Suprapubic skin (tissue), 3 donors: ENCODE measurements at regions not wholly inside any gene's neighbourhood (a gene's known extent, or its start where the extent isn't known, plus 50 kb on each side); places are given as distances from the start of the nearest gene placed in this dataset.

Experiments
- CTCF ChIP-seq, 2 donors: fragments of 200-600 bp in 1 of 2; fragments of 450-650 bp in 1 of 2; sonication (generic) in 1 of 2; IDR thresholded peaks; one replicate each; pipeline ENCODE4 v1.5.1; 2016 to 2019; ENCODE audit warnings: antibody characterized with exemption in 2 of 2, mild to moderate bottlenecking in 1 of 2, moderate library complexity in 1 of 2
- EP300 ChIP-seq: sonication (generic); formaldehyde crosslinking; IDR thresholded peaks from one replicate; pipeline ENCODE4 v1.6.1; 2017; ENCODE audit warnings: antibody characterized with exemption
- POLR2A ChIP-seq, 2 donors: fragments of 450-650 bp; IDR thresholded peaks; one replicate each; pipeline ENCODE4 v1.6.1; 2017; ENCODE audit warnings: antibody characterized with exemption in 2 of 2, mild to moderate bottlenecking in 2 of 2, moderate library complexity in 2 of 2

GRCh38 chr10:108036265-108036664 is 871.8 kb upstream of the SORCS1 start:
- TF ChIP-seq CTCF (IDR thresholded peaks at IDR 0.05) (no peak), POLR2A (IDR thresholded peaks at IDR 0.05) (no peak), EP300 (no peak)
